HG03108 (cell line): ENCODE measurements at regions not wholly inside any gene's neighbourhood (a gene's known extent, or its start where the extent isn't known, plus 50 kb on each side); places are given as distances from the start of the nearest gene placed in this dataset.

Experiments
- ATAC-seq: cut with Tn5 transposase; IDR thresholded peaks from one replicate; pipeline ENCODE4 v1.9.1; 2021; ENCODE audit warnings: moderate library complexity; ENCODE audit not compliant: unreplicated experiment

DNA sequence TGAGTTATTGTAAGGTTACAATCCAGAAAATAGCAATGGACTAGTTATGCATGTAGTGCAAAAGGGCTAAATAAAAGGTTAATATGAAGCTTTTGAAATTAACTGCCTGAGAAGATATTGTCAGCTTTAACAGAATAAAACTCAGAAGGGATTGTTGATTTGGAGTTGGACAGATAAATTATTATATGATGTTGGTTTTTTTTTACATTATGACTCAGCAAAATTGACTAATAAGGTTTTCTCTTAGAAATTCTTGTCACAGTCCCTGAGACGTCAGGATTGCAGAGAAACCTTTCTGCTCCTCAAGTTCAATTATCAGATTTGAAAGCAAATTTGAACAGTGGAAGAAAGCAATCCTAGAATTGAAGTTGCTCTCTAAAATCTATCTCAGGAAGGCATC is 946.9 kb downstream of the CBLN2 start:
- no peak for ATAC-seq

- no peak for ATAC-seq
Observed at GRCh38 chr18:71583252-71583651, 960.9 kb downstream of the CBLN2 start.

- no peak for ATAC-seq
Observed at GRCh38 chr18:71554686-71555085, 989.5 kb downstream of the CBLN2 start.

DNA sequence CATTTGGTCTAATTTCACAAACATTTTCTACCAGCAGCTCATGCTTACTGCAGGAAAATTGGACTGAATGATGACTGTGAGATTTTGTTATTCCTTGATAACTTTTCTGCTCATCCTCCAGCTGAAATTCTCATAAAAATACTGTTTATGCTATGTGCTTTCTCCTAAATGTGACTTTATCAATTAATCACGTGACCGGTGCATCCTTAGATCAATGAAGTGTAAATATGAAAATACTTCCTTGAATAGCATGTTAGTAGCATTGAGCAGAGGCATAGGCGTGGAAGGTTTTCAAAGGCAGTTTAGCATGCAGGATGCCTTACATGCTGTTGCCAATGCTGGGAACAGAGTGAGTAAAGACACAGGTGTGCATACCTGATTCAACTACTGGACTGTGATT is 1002.5 kb downstream of the CBLN2 start:
- no peak for ATAC-seq

GRCh38 chr18:71529703-71530303 is 1014.3 kb downstream of the CBLN2 start:
- no peak for ATAC-seq

DNA sequence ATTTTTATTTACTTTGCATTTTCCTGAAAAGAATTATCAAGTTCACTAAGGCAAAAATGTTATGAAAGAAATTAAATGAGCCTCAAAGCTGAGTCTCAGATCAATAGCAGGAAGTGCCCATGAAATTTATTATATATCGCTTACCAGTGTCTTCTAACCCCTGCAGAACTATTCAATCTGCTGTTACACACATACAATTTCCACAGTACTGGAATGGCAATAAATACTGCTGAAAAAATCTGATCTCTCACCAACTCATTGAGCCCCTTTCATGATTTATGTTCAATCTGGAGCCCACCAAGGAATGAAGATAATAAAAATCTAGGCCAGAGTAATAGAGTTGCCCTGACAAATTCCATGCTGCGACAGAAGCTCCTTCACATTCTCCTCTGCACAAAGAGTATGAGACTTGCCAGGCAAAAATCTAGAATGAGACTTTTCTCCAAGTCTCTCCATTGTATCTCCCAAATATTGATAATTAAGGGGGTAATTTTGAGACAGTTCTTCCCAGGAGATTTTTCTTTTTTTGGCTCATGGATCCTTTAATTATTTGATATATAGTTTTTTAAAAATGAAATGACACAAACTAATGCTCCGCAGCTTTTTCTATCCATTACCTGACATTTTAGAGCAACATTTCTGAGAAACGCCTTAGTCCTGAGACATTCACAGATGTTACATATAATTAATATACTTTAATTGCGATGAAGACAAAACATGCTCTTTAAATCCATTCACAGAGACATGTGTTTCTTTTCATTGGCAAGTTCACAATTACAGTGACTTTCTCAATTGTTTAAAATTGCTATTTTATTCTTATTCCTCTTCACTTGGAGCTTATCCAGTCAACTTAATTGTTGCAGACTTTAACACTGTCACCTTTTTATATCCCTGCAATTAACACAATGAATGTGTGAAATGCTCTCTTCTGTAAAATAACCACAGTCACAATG is 1020.4 kb downstream of the CBLN2 start:
- ATAC-seq = no peak

DNA sequence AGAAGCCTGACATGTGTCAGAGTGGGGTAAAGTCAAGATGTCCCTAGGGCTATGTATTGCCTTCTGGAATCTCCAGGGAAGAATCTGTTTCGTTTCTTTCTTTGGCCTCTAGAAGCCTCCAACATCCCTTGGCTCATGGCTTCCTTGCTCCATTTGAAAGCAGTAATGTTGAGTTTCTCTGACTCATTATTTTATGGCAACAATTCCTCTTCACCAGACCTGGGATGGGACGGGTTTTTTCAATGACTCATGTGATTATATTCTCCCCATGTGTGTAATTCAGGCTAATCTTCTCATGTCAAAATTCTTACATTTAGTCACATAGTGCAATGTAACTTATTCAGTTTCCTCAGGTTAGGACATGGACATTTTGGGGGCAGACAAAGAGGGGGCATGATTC is 1038.6 kb downstream of the CBLN2 start:
- no peak for ATAC-seq

GRCh38 chr18:71503222-71503621 is 1040.9 kb downstream of the CBLN2 start:
- ATAC-seq = no peak

GRCh38 chr18:71485611-71486010 is 1058.5 kb downstream of the CBLN2 start:
- no peak for ATAC-seq

GRCh38 chr18:71471963-71472725 is 1072.0 kb downstream of the CBLN2 start:
- ATAC-seq = no peak

DNA sequence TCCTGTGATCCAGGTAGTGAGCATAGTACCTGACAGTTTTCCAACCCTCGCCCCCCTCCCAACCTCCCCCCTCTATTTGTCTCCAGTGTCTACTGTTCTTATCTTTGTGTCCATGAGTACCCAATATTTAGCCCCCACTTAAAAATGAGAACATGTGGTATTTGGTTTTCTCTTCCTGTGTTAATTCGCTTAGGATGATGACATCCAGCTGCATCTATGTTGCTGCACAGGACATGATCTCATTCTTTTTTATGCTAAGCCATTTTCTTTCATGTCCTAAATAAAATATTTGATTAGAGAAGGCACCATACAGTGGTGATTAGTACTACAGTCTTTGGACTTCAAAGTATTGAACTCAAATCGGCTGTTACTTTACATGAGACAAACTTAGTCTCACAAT is 1087.9 kb downstream of the CBLN2 start:
- no peak for ATAC-seq

DNA sequence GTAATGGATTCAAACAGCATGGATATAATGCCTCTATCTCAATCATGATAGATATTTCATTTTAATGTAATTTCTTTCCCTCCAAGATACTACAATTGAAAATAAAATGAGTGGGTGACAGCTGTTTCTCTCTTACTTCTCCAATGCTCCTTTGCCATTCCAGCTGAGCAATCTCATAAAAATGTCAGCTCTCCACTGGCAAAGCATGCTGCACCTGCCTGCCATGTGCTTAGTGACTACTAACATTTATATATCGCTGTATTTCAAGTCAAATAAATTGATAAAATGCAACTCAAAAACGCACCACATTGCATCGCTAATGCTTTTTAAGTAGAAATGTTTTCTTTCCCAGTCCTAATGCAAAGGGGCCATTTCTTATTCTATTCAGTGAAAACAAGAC is 1093.9 kb downstream of the CBLN2 start:
- no peak for ATAC-seq

DNA sequence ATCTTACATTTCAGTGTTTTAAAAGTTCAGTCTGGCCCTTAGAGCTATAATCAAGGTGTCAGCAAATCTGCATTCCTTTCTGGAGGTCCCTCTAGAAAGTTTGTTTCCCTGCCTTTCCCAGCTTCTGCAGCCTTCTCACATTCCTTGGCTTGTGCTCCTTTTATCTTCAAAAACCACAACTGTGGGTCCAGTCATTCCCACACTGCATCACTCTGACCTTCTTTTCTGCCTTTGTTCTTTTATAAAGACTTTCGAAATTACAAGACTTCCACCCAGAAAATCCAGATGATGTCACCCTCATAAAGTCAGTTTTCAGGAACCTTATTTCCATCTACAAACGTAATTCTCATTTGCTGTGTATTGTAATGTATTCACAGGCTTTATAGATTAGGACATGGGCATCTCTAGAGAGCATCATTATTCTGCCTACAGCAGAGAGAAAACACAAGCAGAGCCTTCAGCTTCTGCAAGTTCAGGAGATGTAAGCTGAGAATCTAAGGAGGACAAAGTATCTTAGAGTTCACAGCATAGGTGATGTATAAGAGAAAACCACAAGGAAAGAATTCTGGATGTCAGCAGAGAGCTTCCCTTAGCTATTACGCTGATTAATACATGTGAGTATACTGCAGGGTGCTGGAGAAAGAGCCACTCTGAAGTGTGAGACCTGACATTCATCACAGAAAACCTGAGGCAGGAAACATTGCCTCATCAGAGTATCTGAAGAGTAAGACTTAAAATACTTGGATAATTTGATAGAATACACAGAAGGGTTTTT is 1100.2 kb downstream of the CBLN2 start:
- ATAC-seq = no peak

GRCh38 chr18:71442731-71443141 is 1101.4 kb downstream of the CBLN2 start:
- no peak for ATAC-seq

- no peak for ATAC-seq
Observed at GRCh38 chr18:71441156-71441555, 1103.0 kb downstream of the CBLN2 start.

- no peak for ATAC-seq
Observed at GRCh38 chr18:71437511-71437910, 1106.6 kb downstream of the CBLN2 start.

DNA sequence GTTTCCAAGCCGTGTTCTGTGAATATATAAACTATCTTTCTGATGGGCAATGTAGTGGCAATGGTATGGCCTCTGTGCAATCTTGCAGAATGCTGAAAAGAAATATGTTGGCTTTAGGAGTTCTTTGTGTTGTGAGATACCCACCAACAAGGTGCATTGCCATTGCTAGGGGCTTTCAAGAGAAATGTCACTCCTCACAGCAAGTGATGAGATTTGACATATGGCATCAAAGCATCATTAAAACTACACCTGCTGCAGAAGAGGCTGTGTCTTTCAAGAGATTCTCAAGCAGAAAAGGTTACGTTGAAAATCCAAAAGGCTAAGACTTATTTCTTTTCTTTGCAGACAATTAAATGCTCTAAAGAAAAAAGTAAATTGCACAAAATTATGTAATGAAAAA is 1110.8 kb downstream of the CBLN2 start:
- no peak for ATAC-seq

- no peak for ATAC-seq
Observed at GRCh38 chr18:71431689-71432088, 1112.5 kb downstream of the CBLN2 start.

DNA sequence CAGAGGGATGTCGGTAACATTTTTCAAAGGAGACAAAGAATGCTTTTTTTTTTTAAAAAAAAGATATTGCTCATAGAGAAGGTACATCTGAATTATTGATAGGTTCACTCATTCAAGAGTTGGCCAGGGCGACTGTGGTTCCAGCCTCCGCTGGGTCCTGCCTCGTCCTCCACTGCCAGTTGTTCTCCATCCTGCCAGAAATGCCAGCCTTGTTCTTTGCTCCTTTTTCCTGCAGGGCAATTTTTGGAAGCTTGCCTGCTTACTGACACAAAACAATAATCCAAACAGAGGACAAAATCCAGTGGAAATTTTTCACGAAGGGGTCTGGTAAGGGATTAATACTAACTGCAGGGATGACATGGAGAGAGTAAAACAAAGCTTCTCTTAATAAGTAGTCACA is 1113.0 kb downstream of the CBLN2 start:
- no peak for ATAC-seq

GRCh38 chr18:71426441-71426840 is 1117.7 kb downstream of the CBLN2 start:
- no peak for ATAC-seq
